Esophagus squamous epithelium (tissue), 5 donors: ENCODE measurements at regions not wholly inside any gene's neighbourhood (a gene's known extent, or its start where the extent isn't known, plus 50 kb on each side); places are given as distances from the start of the nearest gene placed in this dataset.

Experiments
- DNase-seq: peaks from one replicate; lab custom pipeline; 2025; lab: John Stamatoyannopoulos, UW
- H3K27ac ChIP-seq, 4 donors: fragments of 200-600 bp; sonication (generic); one replicate each; pipeline ENCODE4 v1.5.1; 2016 to 2019; ENCODE audit warnings: mild to moderate bottlenecking in 1 of 4
- H3K27me3 ChIP-seq, 4 donors: fragments of 200-600 bp; sonication (generic); 1 replicate in 3 of 4; 2 replicates in 1 of 4; pipeline versions ENCODE4 v1.5.1 to v1.6.0; 2017 to 2021; ENCODE audit warnings: antibody characterized with exemption in 1 of 4
- H3K36me3 ChIP-seq, 3 donors: fragments of 200-600 bp; sonication (generic); one replicate each; pipeline ENCODE4 v1.5.1; 2016 to 2019
- H3K4me1 ChIP-seq, 3 donors: fragments of 200-600 bp; sonication (generic); one replicate each; pipeline ENCODE4 v1.5.1; 2017 to 2019
- H3K4me3 ChIP-seq, 4 donors: fragments of 200-600 bp; sonication (generic); 1 replicate in 3 of 4; 2 replicates in 1 of 4; pipeline ENCODE4 v1.5.1; 2016 to 2019; ENCODE audit warnings: mild to moderate bottlenecking in 2 of 4, moderate library complexity in 1 of 4
- H3K9me3 ChIP-seq, 3 donors: fragments of 200-600 bp; sonication (generic); one replicate each; pipeline ENCODE4 v1.5.1; 2016 to 2019
- CTCF ChIP-seq, 6 experiments: fragments of 450-650 bp in 4 of 6; fragments of 200-600 bp in 2 of 6; sonication (generic) in 2 of 6; IDR thresholded peaks; one replicate each; pipeline ENCODE4 v1.5.1; 2016 to 2019; ENCODE audit warnings: antibody characterized with exemption in 6 of 6, mild to moderate bottlenecking in 4 of 6, moderate library complexity in 4 of 6
- POLR2A ChIP-seq, 4 donors: fragments of 450-650 bp; IDR thresholded peaks; one replicate each; pipeline ENCODE4 v1.6.1; 2017; ENCODE audit warnings: antibody characterized with exemption in 4 of 4, mild to moderate bottlenecking in 4 of 4, moderate library complexity in 3 of 4
- WGBS, 2 donors: methylation state at CpG; one replicate each; pipeline ENCODE4 v1.1.5; 2018; 5-methylcytosine and 5-hydroxymethylcytosine counted together
- intact Hi-C: fragments of 100-400 bp; cut with DNase I; formaldehyde crosslinking; loops from one replicate; pipeline ENCODE4 v1.15.0; 2022
- small RNA-seq, 4 donors: library from RNA; depleted of rRNA; stranded (forward); fragments of <200 nt; gene quantifications; one replicate each; pipeline ENCODE3, GENCODE V24; 2016
- donor health status: DM: yes; HTN: yes; CAD: no.

GRCh38 chr20:41669708-41670263 is 51.6 kb upstream of the CHD6 start:
- intact Hi-C loops: no loop called here
- Histone ChIP-seq H3K4me3 (no peak overlapping the region), H3K27ac (no peak overlapping the region), H3K36me3 (no peaks in the 10 kb centered on the region), H3K27me3 (peaks cover 0 to 34% (median 0%) of the 10 kb centered on the region in 4 donors), H3K4me1 (no peaks in the 10 kb centered on the region), H3K9me3 (no peaks in the 10 kb centered on the region)
- TF ChIP-seq POLR2A (IDR thresholded peaks at IDR 0.05): no peak
- TF ChIP-seq CTCF (IDR thresholded peaks at IDR 0.05): no peak
- DNase-seq: no peak
- whole genome bisulfite sequencing, 2 donors: 39 to 41% methylated on average over 6 of the region's 6 CpGs

GRCh38 chr20:41668057-41668749 is 50.0 kb upstream of the CHD6 start:
- no peaks in the 10 kb centered on the region for H3K9me3 ChIP-seq
- H3K27me3 ChIP-seq: peaks cover 0 to 30% (median 0%) of the 10 kb centered on the region in 4 donors
- intact Hi-C loops: no loop called here
- no peaks in the 10 kb centered on the region for H3K36me3 ChIP-seq
- TF ChIP-seq CTCF (IDR thresholded peaks at IDR 0.05) (no peak), POLR2A (IDR thresholded peaks at IDR 0.05) (no peak)
- 90 to 91% methylated on average over 1 of the region's 1 CpG for WGBS, 2 donors
- no peaks in the 10 kb centered on the region for H3K4me1 ChIP-seq
- no peak overlapping the region for H3K27ac ChIP-seq
- no peak for DNase-seq
- H3K4me3 ChIP-seq: no peak overlapping the region

Small RNA genes in the stretch of these regions (small RNA-seq; reads per million reads assigned to genes)
- 0 reads per million in 4 donors for gene RF00568
- 0 reads per million in 4 donors for gene RNU6-1018P
